ENCODE measurements at regions not wholly inside any gene's neighbourhood (a gene's known extent, or its start where the extent isn't known, plus 50 kb on each side); places are given as distances from the start of the nearest gene placed in this dataset.

DNA sequence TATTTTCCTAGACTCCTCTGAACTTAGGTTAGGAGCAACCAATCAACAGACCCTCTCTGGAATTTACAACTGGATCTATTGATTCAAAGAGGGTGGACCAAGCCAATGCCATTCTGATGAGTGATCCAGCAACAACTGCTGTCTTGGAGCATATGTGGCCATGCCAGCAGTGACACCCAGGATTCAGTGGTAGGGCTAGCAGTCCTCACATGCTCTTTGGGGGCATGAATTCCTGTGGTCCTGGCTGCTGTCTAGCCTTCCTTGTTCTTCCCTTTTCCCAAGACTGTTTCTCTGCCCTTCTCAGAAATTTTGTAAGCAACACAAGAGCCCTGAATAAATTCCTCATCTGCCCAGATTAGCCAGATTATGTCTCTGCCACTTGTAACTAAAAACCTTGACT, 61.5 kb upstream of the GATB start:
- H3K79me2 ChIP-seq (ENCODE audit: insufficient read depth, low read length): no peaks in the 10 kb centered on the region
- DNase-seq (ENCODE audit: low read depth, low spot score) (no peak), ATAC-seq (no peak)
- H3K4me3 ChIP-seq (replicated peaks in 1 of 2; ENCODE audit: low read depth in 1 of 2, low read length in 2 of 2): no peak overlapping the region
- H3K9me2 ChIP-seq (ENCODE audit: insufficient read depth): no peaks in the 10 kb centered on the region; the same call in 1 of the 2 replicates
- TF ChIP-seq FOSL1 (IDR thresholded peaks at IDR 0.05; ENCODE audit: low read depth): no peak
- TF ChIP-seq JUND (IDR thresholded peaks at IDR 0.05): no peak
- TF ChIP-seq POLR2A (IDR thresholded peaks at IDR 0.05; ENCODE audit: borderline replicate concordance, extremely low read depth, insufficient read depth, insufficient read length): no peak
- no peak for TF ChIP-seq EZH2phosphoT487 (IDR thresholded peaks at IDR 0.05; ENCODE audit: borderline replicate concordance)
- TF ChIP-seq, protein P1, sequence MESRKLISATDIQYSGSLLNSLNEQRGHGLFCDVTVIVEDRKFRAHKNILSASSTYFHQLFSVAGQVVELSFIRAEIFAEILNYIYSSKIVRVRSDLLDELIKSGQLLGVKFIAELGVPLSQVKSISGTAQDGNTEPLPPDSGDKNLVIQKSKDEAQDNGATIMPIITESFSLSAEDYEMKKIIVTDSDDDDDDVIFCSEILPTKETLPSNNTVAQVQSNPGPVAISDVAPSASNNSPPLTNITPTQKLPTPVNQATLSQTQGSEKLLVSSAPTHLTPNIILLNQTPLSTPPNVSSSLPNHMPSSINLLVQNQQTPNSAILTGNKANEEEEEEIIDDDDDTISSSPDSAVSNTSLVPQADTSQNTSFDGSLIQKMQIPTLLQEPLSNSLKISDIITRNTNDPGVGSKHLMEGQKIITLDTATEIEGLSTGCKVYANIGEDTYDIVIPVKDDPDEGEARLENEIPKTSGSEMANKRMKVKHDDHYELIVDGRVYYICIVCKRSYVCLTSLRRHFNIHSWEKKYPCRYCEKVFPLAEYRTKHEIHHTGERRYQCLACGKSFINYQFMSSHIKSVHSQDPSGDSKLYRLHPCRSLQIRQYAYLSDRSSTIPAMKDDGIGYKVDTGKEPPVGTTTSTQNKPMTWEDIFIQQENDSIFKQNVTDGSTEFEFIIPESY (IDR thresholded peaks at IDR 0.05; ENCODE audit: extremely low read depth, insufficient replicate concordance, low read length): no peak
- TF ChIP-seq, protein P2, sequence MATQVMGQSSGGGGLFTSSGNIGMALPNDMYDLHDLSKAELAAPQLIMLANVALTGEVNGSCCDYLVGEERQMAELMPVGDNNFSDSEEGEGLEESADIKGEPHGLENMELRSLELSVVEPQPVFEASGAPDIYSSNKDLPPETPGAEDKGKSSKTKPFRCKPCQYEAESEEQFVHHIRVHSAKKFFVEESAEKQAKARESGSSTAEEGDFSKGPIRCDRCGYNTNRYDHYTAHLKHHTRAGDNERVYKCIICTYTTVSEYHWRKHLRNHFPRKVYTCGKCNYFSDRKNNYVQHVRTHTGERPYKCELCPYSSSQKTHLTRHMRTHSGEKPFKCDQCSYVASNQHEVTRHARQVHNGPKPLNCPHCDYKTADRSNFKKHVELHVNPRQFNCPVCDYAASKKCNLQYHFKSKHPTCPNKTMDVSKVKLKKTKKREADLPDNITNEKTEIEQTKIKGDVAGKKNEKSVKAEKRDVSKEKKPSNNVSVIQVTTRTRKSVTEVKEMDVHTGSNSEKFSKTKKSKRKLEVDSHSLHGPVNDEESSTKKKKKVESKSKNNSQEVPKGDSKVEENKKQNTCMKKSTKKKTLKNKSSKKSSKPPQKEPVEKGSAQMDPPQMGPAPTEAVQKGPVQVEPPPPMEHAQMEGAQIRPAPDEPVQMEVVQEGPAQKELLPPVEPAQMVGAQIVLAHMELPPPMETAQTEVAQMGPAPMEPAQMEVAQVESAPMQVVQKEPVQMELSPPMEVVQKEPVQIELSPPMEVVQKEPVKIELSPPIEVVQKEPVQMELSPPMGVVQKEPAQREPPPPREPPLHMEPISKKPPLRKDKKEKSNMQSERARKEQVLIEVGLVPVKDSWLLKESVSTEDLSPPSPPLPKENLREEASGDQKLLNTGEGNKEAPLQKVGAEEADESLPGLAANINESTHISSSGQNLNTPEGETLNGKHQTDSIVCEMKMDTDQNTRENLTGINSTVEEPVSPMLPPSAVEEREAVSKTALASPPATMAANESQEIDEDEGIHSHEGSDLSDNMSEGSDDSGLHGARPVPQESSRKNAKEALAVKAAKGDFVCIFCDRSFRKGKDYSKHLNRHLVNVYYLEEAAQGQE (IDR thresholded peaks at IDR 0.05; ENCODE audit: low read depth): no peak
- TF ChIP-seq ZNF274 (IDR thresholded peaks at IDR 0.05; ENCODE audit: low read depth, low read length): no peak
- H3K36me3 ChIP-seq (ENCODE audit: control insufficient read depth in 1 of 2, insufficient read depth in 2 of 2, low read length in 2 of 2): no peaks in the 10 kb centered on the region
- BruUV-seq (replicated peaks): no TSS peak
- H4K20me1 ChIP-seq (ENCODE audit: insufficient read depth): no peaks in the 10 kb centered on the region
- no peaks in the 10 kb centered on the region for H3K9me3 ChIP-seq (ENCODE audit: control insufficient read depth in 1 of 2, insufficient read depth in 1 of 2, low read depth in 1 of 2, low read length in 2 of 2)
- ChIA-PET CTCF (no interaction called here), POLR2A (no interaction called here), RAD21 (ENCODE audit: low non-redundant PET in 1 of 2, low total read pairs in 2 of 2, uncharacterized antibody in 2 of 2, unreplicated experiment in 2 of 2) (no interaction called here)
- H3K27ac ChIP-seq (ENCODE audit: low read depth, low read length): no peak overlapping the region
- H3K27me3 ChIP-seq (ENCODE audit: insufficient read depth, low read length): no peaks in the 10 kb centered on the region
- H3K4me1 ChIP-seq (ENCODE audit: control insufficient read depth in 1 of 2, insufficient read depth in 2 of 2, low read length in 2 of 2): no peaks in the 10 kb centered on the region
- no peak overlapping the region for H2AFZ ChIP-seq (ENCODE audit: low read depth, low read length, poor library complexity, severe bottlenecking)
- H3K9ac ChIP-seq (ENCODE audit: low read length): no peak overlapping the region
- intact Hi-C loops (cut with micrococcal nuclease): no loop called here
- H3K4me2 ChIP-seq (ENCODE audit: low read length): no peak overlapping the region
